A673 (cell line): ENCODE measurements at regions not wholly inside any gene's neighbourhood (a gene's known extent, or its start where the extent isn't known, plus 50 kb on each side); places are given as distances from the start of the nearest gene placed in this dataset.

ENCODE experiments used
- EZH2 ChIP-seq: fragments of 200-600 bp; sonication (generic); IDR thresholded peaks from 2 replicates; pipeline ENCODE4 v1.6.1; 2017; ENCODE audit warnings: borderline replicate concordance, low read depth, mild to moderate bottlenecking, mixed read lengths, antibody characterized with exemption, low read length; ENCODE audit not compliant: poor library complexity, severe bottlenecking
- TF ChIP-seq, protein P1 (sequence below): fragments of 300-800, 200-600 bp; sonication (generic); conservative IDR thresholded peaks from 2 replicates; pipeline ENCODE4 v1.5.1; 2017; ENCODE audit warnings: low read depth, mild to moderate bottlenecking, antibody characterized with exemption, low read length, moderate library complexity, mixed read lengths

DNA sequence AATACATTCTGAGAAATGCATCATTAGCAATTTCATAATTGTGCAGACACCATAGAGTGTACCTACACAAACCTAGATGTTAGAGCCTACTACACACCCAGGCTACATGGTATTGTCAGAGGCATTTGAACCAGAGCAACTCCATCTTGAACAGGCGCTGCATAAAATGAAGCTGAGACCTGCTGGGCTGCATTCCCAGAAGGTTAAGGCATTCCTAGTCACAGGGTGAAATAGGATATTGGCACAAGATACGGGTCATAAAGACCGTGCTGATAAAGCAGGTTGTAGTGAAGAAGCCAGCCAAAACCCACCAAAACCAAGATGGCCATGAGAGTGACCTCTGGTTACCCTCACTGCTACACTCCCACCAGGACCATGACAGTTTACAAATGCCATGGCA lies 116.4 kb downstream of the LARP7 start:
- TF ChIP-seq, protein P1, sequence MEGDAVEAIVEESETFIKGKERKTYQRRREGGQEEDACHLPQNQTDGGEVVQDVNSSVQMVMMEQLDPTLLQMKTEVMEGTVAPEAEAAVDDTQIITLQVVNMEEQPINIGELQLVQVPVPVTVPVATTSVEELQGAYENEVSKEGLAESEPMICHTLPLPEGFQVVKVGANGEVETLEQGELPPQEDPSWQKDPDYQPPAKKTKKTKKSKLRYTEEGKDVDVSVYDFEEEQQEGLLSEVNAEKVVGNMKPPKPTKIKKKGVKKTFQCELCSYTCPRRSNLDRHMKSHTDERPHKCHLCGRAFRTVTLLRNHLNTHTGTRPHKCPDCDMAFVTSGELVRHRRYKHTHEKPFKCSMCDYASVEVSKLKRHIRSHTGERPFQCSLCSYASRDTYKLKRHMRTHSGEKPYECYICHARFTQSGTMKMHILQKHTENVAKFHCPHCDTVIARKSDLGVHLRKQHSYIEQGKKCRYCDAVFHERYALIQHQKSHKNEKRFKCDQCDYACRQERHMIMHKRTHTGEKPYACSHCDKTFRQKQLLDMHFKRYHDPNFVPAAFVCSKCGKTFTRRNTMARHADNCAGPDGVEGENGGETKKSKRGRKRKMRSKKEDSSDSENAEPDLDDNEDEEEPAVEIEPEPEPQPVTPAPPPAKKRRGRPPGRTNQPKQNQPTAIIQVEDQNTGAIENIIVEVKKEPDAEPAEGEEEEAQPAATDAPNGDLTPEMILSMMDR, result no peak
- no peak for TF ChIP-seq EZH2
